GM19035 (cell line): ENCODE measurements at regions not wholly inside any gene's neighbourhood (a gene's known extent, or its start where the extent isn't known, plus 50 kb on each side); places are given as distances from the start of the nearest gene placed in this dataset.

Experiments used
- ATAC-seq: cut with Tn5 transposase; IDR thresholded peaks from one replicate; pipeline ENCODE4 v1.9.1; 2021; ENCODE audit not compliant: unreplicated experiment

GRCh38 chr1:58312971-58313563 lies 233.5 kb downstream of the OMA1 start:
- ATAC-seq: no peak

GRCh38 chr1:58312461-58312860 lies 234.1 kb downstream of the OMA1 start:
- ATAC-seq: no peak

- ATAC-seq: no peak
These were observed 235.6 kb downstream of the OMA1 start for GRCh38 chr1:58310881-58311280.

- ATAC-seq: no peak
These were observed 236.1 kb downstream of the OMA1 start for GRCh38 chr1:58310469-58310868.

- ATAC-seq: no peak
These were observed 238.3 kb downstream of the OMA1 start for GRCh38 chr1:58308206-58308605.

GRCh38 chr1:58307431-58307830 lies 239.1 kb downstream of the OMA1 start:
- ATAC-seq: no peak

- no peak for ATAC-seq
These were observed 240.9 kb downstream of the OMA1 start for GRCh38 chr1:58305622-58306021.

- no peak for ATAC-seq
These were observed 242.1 kb downstream of the OMA1 start for GRCh38 chr1:58304346-58304975.

- no peak for ATAC-seq
These were observed 242.7 kb downstream of the OMA1 start for GRCh38 chr1:58303841-58304240.

GRCh38 chr1:58293388-58293787 lies 253.1 kb downstream of the OMA1 start:
- ATAC-seq: no peak

- no peak for ATAC-seq
These were observed 255.7 kb downstream of the OMA1 start for GRCh38 chr1:58290685-58291372.

- ATAC-seq: no peak
These were observed 257.8 kb downstream of the OMA1 start for GRCh38 chr1:58288624-58289142.

GRCh38 chr1:58287894-58288623 lies 258.5 kb downstream of the OMA1 start:
- no peak for ATAC-seq

- no peak for ATAC-seq
These were observed 262.4 kb downstream of the OMA1 start for GRCh38 chr1:58284225-58284510.

GRCh38 chr1:58283388-58284224 lies 262.9 kb downstream of the OMA1 start:
- ATAC-seq: no peak

GRCh38 chr1:58282623-58283387 lies 263.7 kb downstream of the OMA1 start:
- no peak for ATAC-seq

- no peak for ATAC-seq
These were observed 280.3 kb downstream of the OMA1 start for GRCh38 chr1:58266242-58266641.

- no peak for ATAC-seq
These were observed 282.1 kb downstream of the OMA1 start for GRCh38 chr1:58264462-58264861.

- no peak for ATAC-seq
These were observed 283.8 kb downstream of the OMA1 start for GRCh38 chr1:58262702-58263101.

- no peak for ATAC-seq
These were observed 288.4 kb downstream of the OMA1 start for GRCh38 chr1:58258082-58258481.
